Large intestine (tissue), 3 donors: ENCODE measurements at regions not wholly inside any gene's neighbourhood (a gene's known extent, or its start where the extent isn't known, plus 50 kb on each side); places are given as distances from the start of the nearest gene placed in this dataset.

ENCODE experiments used
- DNase-seq, 2 donors: peaks; one replicate each; pipeline versions ENCODE4 v3.0.0 to v3.0.0-alpha.2; 2013
- H3K27ac ChIP-seq: one replicate; pipeline ENCODE4 v1.5.1; 2013; ENCODE audit warnings: low read length
- H3K27me3 ChIP-seq: 2 replicates; pipeline ENCODE4 v1.6.1; 2013; ENCODE audit warnings: low read length; ENCODE audit not compliant: control insufficient read depth, insufficient read depth
- H3K36me3 ChIP-seq: 2 replicates; pipeline ENCODE4 v1.6.1; 2013; ENCODE audit warnings: low read length; ENCODE audit not compliant: control insufficient read depth, insufficient read depth
- H3K4me1 ChIP-seq: one replicate; pipeline ENCODE4 v1.6.1; 2013; ENCODE audit warnings: low read length; ENCODE audit not compliant: control insufficient read depth, insufficient read depth
- H3K4me3 ChIP-seq: one replicate; pipeline ENCODE4 v1.5.1; 2013; ENCODE audit warnings: low read length
- H3K9me3 ChIP-seq: one replicate; pipeline ENCODE4 v1.6.1; 2013; ENCODE audit warnings: mild to moderate bottlenecking, low read depth, low read length, moderate library complexity; ENCODE audit not compliant: control insufficient read depth
- WGBS: methylation state at CpG from one replicate; pipeline ENCODE4 v1.1.5; 2013; ENCODE audit warnings: low lambda C conversion rate; ENCODE audit not compliant: insufficient coverage; 5-methylcytosine and 5-hydroxymethylcytosine counted together

- no peaks in the 10 kb centered on the region for H3K36me3 ChIP-seq
- H3K4me3 ChIP-seq = no peak overlapping the region
- H3K9me3 ChIP-seq = peaks cover 5% of the 10 kb centered on the region
- no CpG with 5 or more reads among the region's 2 CpGs for WGBS
- H3K27ac ChIP-seq = peak overlapping the region; percentile 40
- no peaks in the 10 kb centered on the region for H3K4me1 ChIP-seq
- peak in 1 of 2 donors; percentile 51 for DNase-seq
- H3K27me3 ChIP-seq = no peaks in the 10 kb centered on the region
These were observed 238.4 kb upstream of the DMRT1 start for GRCh38 chr9:603126-603525.

GRCh38 chr9:607417-607816, 234.1 kb upstream of the DMRT1 start:
- no CpG with 5 or more reads among the region's 5 CpGs for WGBS
- no peaks in the 10 kb centered on the region for H3K9me3 ChIP-seq
- DNase-seq = no peak
- no peaks in the 10 kb centered on the region for H3K4me1 ChIP-seq
- no peak overlapping the region for H3K4me3 ChIP-seq
- H3K36me3 ChIP-seq = no peaks in the 10 kb centered on the region
- no peak overlapping the region for H3K27ac ChIP-seq
- H3K27me3 ChIP-seq = no peaks in the 10 kb centered on the region

- peaks cover 18% of the 10 kb centered on the region for H3K4me1 ChIP-seq
- H3K9me3 ChIP-seq = no peaks in the 10 kb centered on the region
- H3K27ac ChIP-seq = peak overlapping the region; percentile 25
- H3K36me3 ChIP-seq = no peaks in the 10 kb centered on the region
- peak; percentile 68 to 83 for DNase-seq
- H3K4me3 ChIP-seq = no peak overlapping the region
- no peaks in the 10 kb centered on the region for H3K27me3 ChIP-seq
- no CpG with 5 or more reads among the region's 7 CpGs for WGBS
These were observed 227.6 kb upstream of the DMRT1 start for GRCh38 chr9:613771-614347.

GRCh38 chr9:614431-614830, 227.1 kb upstream of the DMRT1 start:
- Histone ChIP-seq H3K4me1 (peaks cover 18% of the 10 kb centered on the region), H3K36me3 (no peaks in the 10 kb centered on the region), H3K27ac (peak overlapping the region; percentile 25), H3K9me3 (no peaks in the 10 kb centered on the region), H3K27me3 (no peaks in the 10 kb centered on the region), H3K4me3 (no peak overlapping the region)
- DNase-seq = peak in 1 of 2 donors; percentile 27
- no CpG with 5 or more reads among the region's 4 CpGs for WGBS

GRCh38 chr9:615756-616155, 225.7 kb upstream of the DMRT1 start:
- Histone ChIP-seq H3K9me3 (no peaks in the 10 kb centered on the region), H3K4me1 (peaks cover 18% of the 10 kb centered on the region), H3K4me3 (no peak overlapping the region), H3K36me3 (no peaks in the 10 kb centered on the region), H3K27ac (no peak overlapping the region), H3K27me3 (no peaks in the 10 kb centered on the region)
- DNase-seq = no peak
- WGBS = 100% methylated on average over 1 of the region's 3 CpGs

- Histone ChIP-seq H3K27ac (no peak overlapping the region), H3K27me3 (no peaks in the 10 kb centered on the region), H3K4me3 (no peak overlapping the region), H3K9me3 (no peaks in the 10 kb centered on the region), H3K4me1 (peaks cover 18% of the 10 kb centered on the region), H3K36me3 (no peaks in the 10 kb centered on the region)
- DNase-seq = no peak
- no CpG with 5 or more reads among the region's 4 CpGs for WGBS
These were observed 224.8 kb upstream of the DMRT1 start for GRCh38 chr9:616694-617093.

- Histone ChIP-seq H3K4me3 (no peak overlapping the region), H3K27me3 (no peaks in the 10 kb centered on the region), H3K36me3 (no peaks in the 10 kb centered on the region), H3K4me1 (peaks cover 17% of the 10 kb centered on the region), H3K9me3 (no peaks in the 10 kb centered on the region), H3K27ac (no peak overlapping the region)
- no peak for DNase-seq
- 80% methylated on average over 3 of the region's 7 CpGs for WGBS
These were observed 223.9 kb upstream of the DMRT1 start for GRCh38 chr9:617445-618085.

GRCh38 chr9:618478-618877, 223.0 kb upstream of the DMRT1 start:
- H3K27ac ChIP-seq = no peak overlapping the region
- WGBS = 100% methylated on average over 1 of the region's 5 CpGs
- DNase-seq = no peak

GRCh38 chr9:621201-621855, 220.2 kb upstream of the DMRT1 start:
- DNase-seq = no peak
- Histone ChIP-seq H3K27me3 (no peaks in the 10 kb centered on the region), H3K4me3 (no peak overlapping the region), H3K4me1 (no peaks in the 10 kb centered on the region), H3K27ac (no peak overlapping the region), H3K36me3 (no peaks in the 10 kb centered on the region), H3K9me3 (no peaks in the 10 kb centered on the region)
- 86% methylated on average over 1 of the region's 10 CpGs for whole genome bisulfite sequencing

More at GRCh38 chr9:618478-618877, 223.0 kb upstream of the DMRT1 start:
- Histone ChIP-seq H3K4me3 (no peak overlapping the region), H3K9me3 (no peaks in the 10 kb centered on the region), H3K36me3 (no peaks in the 10 kb centered on the region), H3K27me3 (no peaks in the 10 kb centered on the region), H3K4me1 (peaks cover 9% of the 10 kb centered on the region)

GRCh38 chr9:624935-625500, 216.5 kb upstream of the DMRT1 start:
- 57% methylated on average over 1 of the region's 7 CpGs for WGBS
- Histone ChIP-seq H3K27me3 (no peaks in the 10 kb centered on the region), H3K4me1 (no peaks in the 10 kb centered on the region), H3K36me3 (no peaks in the 10 kb centered on the region), H3K9me3 (no peaks in the 10 kb centered on the region), H3K4me3 (no peak overlapping the region), H3K27ac (no peak overlapping the region)
- DNase-seq = no peak
